Vagina (tissue), 2 donors: ENCODE measurements at regions not wholly inside any gene's neighbourhood (a gene's known extent, or its start where the extent isn't known, plus 50 kb on each side); places are given as distances from the start of the nearest gene placed in this dataset.
A peak's percentile ranks its signal among the peaks of the same experiment; 100 is the strongest.

ENCODE experiments used
- DNase-seq, 2 donors: peaks; one replicate each; pipeline ENCODE4 v3.0.0-alpha.2; 2017; ENCODE audit errors: extremely low spot score in 2 of 2
- H3K27ac ChIP-seq: fragments of 200-600 bp; sonication (generic); one replicate; pipeline ENCODE4 v1.5.1; 2019
- H3K27me3 ChIP-seq: fragments of 200-600 bp; sonication (generic); one replicate; pipeline ENCODE4 v1.5.1; 2019
- H3K36me3 ChIP-seq, 2 donors: fragments of 200-600 bp; sonication (generic); one replicate each; pipeline ENCODE4 v1.5.1; 2017 to 2019
- H3K4me1 ChIP-seq: fragments of 200-600 bp; sonication (generic); one replicate; pipeline ENCODE4 v1.5.1; 2019
- H3K4me3 ChIP-seq, 2 donors: fragments of 200-600 bp; sonication (generic); 1 replicate in 1 of 2; 2 replicates in 1 of 2; pipeline ENCODE4 v1.5.1; 2016 to 2019
- H3K9me3 ChIP-seq: fragments of 200-600 bp; sonication (generic); one replicate; pipeline ENCODE4 v1.5.1; 2019
- POLR2A ChIP-seq, 2 donors: fragments of 450-650 bp; IDR thresholded peaks; one replicate each; pipeline ENCODE4 v1.6.1; 2017; ENCODE audit warnings: antibody characterized with exemption in 2 of 2, mild to moderate bottlenecking in 2 of 2, moderate library complexity in 2 of 2
- POLR2AphosphoS5 ChIP-seq, 2 donors: sonication (generic); formaldehyde crosslinking; IDR thresholded peaks; one replicate each; pipeline ENCODE4 v1.9.0; 2017; ENCODE audit warnings: antibody characterized with exemption in 2 of 2, mild to moderate bottlenecking in 2 of 2, low read depth in 1 of 2; ENCODE audit not compliant: insufficient read depth in 1 of 2
- intact Hi-C: fragments of 100-400 bp; cut with DNase I; formaldehyde crosslinking; loops from one replicate; pipeline ENCODE4 v1.15.1; 2023
- TF ChIP-seq, protein P1 (sequence below), 3 experiments: fragments of 450-650 bp in 2 of 3; fragments of 200-600 bp in 1 of 3; sonication (generic) in 1 of 3; IDR thresholded peaks; one replicate each; pipeline ENCODE4 v1.5.1; 2017 to 2019; ENCODE audit warnings: antibody characterized with exemption in 3 of 3, mild to moderate bottlenecking in 2 of 3, moderate library complexity in 2 of 3

DNA sequence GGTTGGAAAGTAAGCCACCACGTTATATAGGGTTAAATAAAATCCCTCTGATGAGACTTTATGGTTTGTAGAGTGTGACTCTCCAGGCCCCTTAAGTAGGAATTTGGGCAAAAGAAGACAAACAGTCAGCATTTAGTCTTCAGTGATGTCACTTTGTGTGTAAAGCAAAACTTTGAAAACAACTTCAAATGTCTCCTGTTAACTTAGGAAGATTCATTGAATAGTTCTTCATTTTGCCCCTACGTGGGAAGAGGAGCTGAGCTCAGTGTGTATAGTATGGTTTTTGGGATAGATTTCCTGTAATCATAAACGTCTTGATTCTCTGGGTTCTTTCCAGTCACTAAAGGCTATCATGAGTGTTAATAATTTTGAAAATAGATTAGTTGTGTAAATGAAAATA, 101.3 kb downstream of the GADD45G start:
- H3K36me3 ChIP-seq = no peaks in the 10 kb centered on the region
- no peak for TF ChIP-seq POLR2A (IDR thresholded peaks at IDR 0.05)
- TF ChIP-seq, protein P1, sequence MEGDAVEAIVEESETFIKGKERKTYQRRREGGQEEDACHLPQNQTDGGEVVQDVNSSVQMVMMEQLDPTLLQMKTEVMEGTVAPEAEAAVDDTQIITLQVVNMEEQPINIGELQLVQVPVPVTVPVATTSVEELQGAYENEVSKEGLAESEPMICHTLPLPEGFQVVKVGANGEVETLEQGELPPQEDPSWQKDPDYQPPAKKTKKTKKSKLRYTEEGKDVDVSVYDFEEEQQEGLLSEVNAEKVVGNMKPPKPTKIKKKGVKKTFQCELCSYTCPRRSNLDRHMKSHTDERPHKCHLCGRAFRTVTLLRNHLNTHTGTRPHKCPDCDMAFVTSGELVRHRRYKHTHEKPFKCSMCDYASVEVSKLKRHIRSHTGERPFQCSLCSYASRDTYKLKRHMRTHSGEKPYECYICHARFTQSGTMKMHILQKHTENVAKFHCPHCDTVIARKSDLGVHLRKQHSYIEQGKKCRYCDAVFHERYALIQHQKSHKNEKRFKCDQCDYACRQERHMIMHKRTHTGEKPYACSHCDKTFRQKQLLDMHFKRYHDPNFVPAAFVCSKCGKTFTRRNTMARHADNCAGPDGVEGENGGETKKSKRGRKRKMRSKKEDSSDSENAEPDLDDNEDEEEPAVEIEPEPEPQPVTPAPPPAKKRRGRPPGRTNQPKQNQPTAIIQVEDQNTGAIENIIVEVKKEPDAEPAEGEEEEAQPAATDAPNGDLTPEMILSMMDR (IDR thresholded peaks at IDR 0.05) = no peak
- no peak for TF ChIP-seq POLR2AphosphoS5 (IDR thresholded peaks at IDR 0.05; ENCODE audit: insufficient read depth in 1 of 2, low read depth in 1 of 2)
- no peak for DNase-seq
- no peak overlapping the region for H3K4me3 ChIP-seq
- intact Hi-C loops = no loop called here
- no peaks in the 10 kb centered on the region for H3K27me3 ChIP-seq
- H3K4me1 ChIP-seq = peaks cover 10% of the 10 kb centered on the region
- no peaks in the 10 kb centered on the region for H3K9me3 ChIP-seq
- H3K27ac ChIP-seq = no peak overlapping the region

DNA sequence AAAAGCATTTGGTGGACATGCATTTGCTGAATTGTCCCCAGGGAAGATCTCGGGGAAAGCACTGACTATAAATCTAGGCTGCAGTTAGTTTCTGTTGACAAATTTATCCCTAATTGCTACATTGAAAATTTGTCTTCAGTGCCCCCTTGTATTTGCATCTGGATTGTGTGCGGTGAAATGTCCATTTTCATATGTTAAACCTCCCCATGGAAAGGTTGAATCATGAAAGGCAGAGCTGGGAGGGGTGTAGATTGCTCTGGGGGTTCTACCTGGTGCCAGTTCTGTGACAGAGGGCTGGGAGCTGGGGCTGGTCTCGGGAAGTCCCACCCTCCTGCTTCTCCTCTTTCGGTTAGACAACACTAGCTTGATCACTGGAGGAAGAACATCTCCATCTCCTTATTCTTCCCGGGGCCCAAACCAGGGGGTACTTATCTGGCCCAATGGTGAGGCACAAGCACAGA, 101.9 kb downstream of the GADD45G start:
- Histone ChIP-seq H3K4me1 (peaks cover 16% of the 10 kb centered on the region), H3K27ac (no peak overlapping the region), H3K4me3 (no peak overlapping the region), H3K27me3 (no peaks in the 10 kb centered on the region), H3K9me3 (no peaks in the 10 kb centered on the region), H3K36me3 (no peaks in the 10 kb centered on the region)
- TF ChIP-seq POLR2A (IDR thresholded peaks at IDR 0.05) (no peak), POLR2AphosphoS5 (IDR thresholded peaks at IDR 0.05; ENCODE audit: insufficient read depth in 1 of 2, low read depth in 1 of 2) (no peak)
- TF ChIP-seq, protein P1 (IDR thresholded peaks at IDR 0.05) = no peak
- intact Hi-C loops = no loop called here
- no peak for DNase-seq

DNA sequence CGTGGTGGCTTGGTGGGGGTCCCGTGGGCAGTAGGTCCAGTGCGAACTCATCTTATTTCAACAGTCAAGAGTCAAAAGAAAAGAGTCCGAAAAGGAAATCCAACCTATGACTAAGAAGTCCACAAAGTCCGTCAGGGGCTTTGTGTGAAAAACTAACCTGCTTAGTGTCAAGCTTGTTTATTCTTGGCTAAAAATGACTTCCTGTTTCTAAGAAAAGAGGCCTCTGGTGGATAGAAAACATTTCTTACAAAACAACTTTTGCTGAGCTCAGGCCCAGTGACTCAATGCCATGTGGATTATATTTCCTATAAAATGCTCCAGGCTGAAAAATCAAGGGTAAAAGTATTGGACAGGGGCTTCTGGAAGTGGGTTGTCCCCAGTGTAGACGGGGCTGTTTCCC, 105.9 kb downstream of the GADD45G start:
- peak overlapping the region; percentile 57 for H3K27ac ChIP-seq
- no peak overlapping the region for H3K4me3 ChIP-seq
- H3K4me1 ChIP-seq = peaks cover 16% of the 10 kb centered on the region
- no peak for DNase-seq
- intact Hi-C loops = no loop called here
- TF ChIP-seq, protein P1 (IDR thresholded peaks at IDR 0.05) = no peak
- TF ChIP-seq POLR2AphosphoS5 (IDR thresholded peaks at IDR 0.05; ENCODE audit: insufficient read depth in 1 of 2, low read depth in 1 of 2) (peak; percentile 29 to 66), POLR2A (IDR thresholded peaks at IDR 0.05) (no peak)
- no peaks in the 10 kb centered on the region for H3K27me3 ChIP-seq
- H3K36me3 ChIP-seq = no peaks in the 10 kb centered on the region
- H3K9me3 ChIP-seq = no peaks in the 10 kb centered on the region

DNA sequence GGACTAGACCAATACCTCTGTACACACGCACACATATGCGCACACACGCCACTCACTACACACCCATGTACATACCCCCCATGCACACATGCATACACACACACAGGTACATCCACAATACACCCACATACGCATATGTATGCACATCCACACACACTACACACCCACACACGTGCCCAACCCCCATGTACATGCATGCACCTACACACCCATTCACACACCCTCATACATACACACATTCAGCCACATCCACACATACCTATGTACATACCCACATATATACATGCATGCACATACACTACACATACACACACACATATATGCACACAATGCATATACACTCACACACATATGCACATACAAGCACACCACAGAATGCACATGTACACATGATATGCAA, 107.1 kb downstream of the GADD45G start:
- H3K4me3 ChIP-seq = no peak overlapping the region
- H3K27me3 ChIP-seq = no peaks in the 10 kb centered on the region
- no peaks in the 10 kb centered on the region for H3K9me3 ChIP-seq
- peaks cover 16% of the 10 kb centered on the region for H3K4me1 ChIP-seq
- no peaks in the 10 kb centered on the region for H3K36me3 ChIP-seq
- TF ChIP-seq, protein P1 (IDR thresholded peaks at IDR 0.05) = no peak
- TF ChIP-seq POLR2A (IDR thresholded peaks at IDR 0.05) (no peak), POLR2AphosphoS5 (IDR thresholded peaks at IDR 0.05; ENCODE audit: insufficient read depth in 1 of 2, low read depth in 1 of 2) (no peak)
- no peak for DNase-seq
- no peak overlapping the region for H3K27ac ChIP-seq
- intact Hi-C loops = no loop called here

DNA sequence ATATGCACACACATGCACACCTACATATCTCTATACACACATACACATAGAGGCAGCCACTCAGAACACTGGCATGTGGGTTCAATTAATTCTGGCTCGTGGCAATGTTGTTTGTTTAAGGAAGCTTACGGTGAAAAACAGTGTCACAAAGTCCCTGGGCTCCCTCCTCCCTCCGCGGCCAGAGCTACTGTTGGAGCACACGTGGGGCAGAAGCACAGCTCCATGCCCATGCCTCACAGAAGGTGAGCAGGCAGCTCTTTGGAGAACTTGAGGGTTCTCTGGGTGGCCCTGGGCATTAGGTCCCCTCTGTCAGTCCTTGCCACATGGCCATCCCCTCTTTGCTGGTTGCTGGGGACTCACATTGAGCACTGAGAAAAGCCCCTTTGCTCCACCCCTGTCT, 107.5 kb downstream of the GADD45G start:
- no peak overlapping the region for H3K27ac ChIP-seq
- H3K36me3 ChIP-seq = no peaks in the 10 kb centered on the region
- H3K4me3 ChIP-seq = no peak overlapping the region
- H3K27me3 ChIP-seq = no peaks in the 10 kb centered on the region
- no peak for DNase-seq
- intact Hi-C loops = no loop called here
- TF ChIP-seq, protein P1 (IDR thresholded peaks at IDR 0.05) = no peak
- H3K4me1 ChIP-seq = peaks cover 16% of the 10 kb centered on the region
- H3K9me3 ChIP-seq = no peaks in the 10 kb centered on the region
